Esophagus squamous epithelium (tissue), 5 donors: ENCODE measurements at regions not wholly inside any gene's neighbourhood (a gene's known extent, or its start where the extent isn't known, plus 50 kb on each side); places are given as distances from the start of the nearest gene placed in this dataset.

Experiments used
- DNase-seq: peaks from one replicate; lab custom pipeline; 2025; lab: John Stamatoyannopoulos, UW
- H3K27ac ChIP-seq, 4 donors: fragments of 200-600 bp; sonication (generic); one replicate each; pipeline ENCODE4 v1.5.1; 2016 to 2019; ENCODE audit warnings: mild to moderate bottlenecking in 1 of 4
- H3K27me3 ChIP-seq, 4 donors: fragments of 200-600 bp; sonication (generic); 1 replicate in 3 of 4; 2 replicates in 1 of 4; pipeline versions ENCODE4 v1.5.1 to v1.6.0; 2017 to 2021; ENCODE audit warnings: antibody characterized with exemption in 1 of 4
- H3K36me3 ChIP-seq, 3 donors: fragments of 200-600 bp; sonication (generic); one replicate each; pipeline ENCODE4 v1.5.1; 2016 to 2019
- H3K4me1 ChIP-seq, 3 donors: fragments of 200-600 bp; sonication (generic); one replicate each; pipeline ENCODE4 v1.5.1; 2017 to 2019
- H3K4me3 ChIP-seq, 4 donors: fragments of 200-600 bp; sonication (generic); 1 replicate in 3 of 4; 2 replicates in 1 of 4; pipeline ENCODE4 v1.5.1; 2016 to 2019; ENCODE audit warnings: mild to moderate bottlenecking in 2 of 4, moderate library complexity in 1 of 4
- H3K9me3 ChIP-seq, 3 donors: fragments of 200-600 bp; sonication (generic); one replicate each; pipeline ENCODE4 v1.5.1; 2016 to 2019
- CTCF ChIP-seq, 6 experiments: fragments of 450-650 bp in 4 of 6; fragments of 200-600 bp in 2 of 6; sonication (generic) in 2 of 6; IDR thresholded peaks; one replicate each; pipeline ENCODE4 v1.5.1; 2016 to 2019; ENCODE audit warnings: antibody characterized with exemption in 6 of 6, mild to moderate bottlenecking in 4 of 6, moderate library complexity in 4 of 6
- POLR2A ChIP-seq, 4 donors: fragments of 450-650 bp; IDR thresholded peaks; one replicate each; pipeline ENCODE4 v1.6.1; 2017; ENCODE audit warnings: antibody characterized with exemption in 4 of 4, mild to moderate bottlenecking in 4 of 4, moderate library complexity in 3 of 4
- WGBS, 2 donors: methylation state at CpG; one replicate each; pipeline ENCODE4 v1.1.5; 2018; 5-methylcytosine and 5-hydroxymethylcytosine counted together
- intact Hi-C: fragments of 100-400 bp; cut with DNase I; formaldehyde crosslinking; loops from one replicate; pipeline ENCODE4 v1.15.0; 2022
- donor health status: DM: yes; HTN: yes; CAD: no.

DNA sequence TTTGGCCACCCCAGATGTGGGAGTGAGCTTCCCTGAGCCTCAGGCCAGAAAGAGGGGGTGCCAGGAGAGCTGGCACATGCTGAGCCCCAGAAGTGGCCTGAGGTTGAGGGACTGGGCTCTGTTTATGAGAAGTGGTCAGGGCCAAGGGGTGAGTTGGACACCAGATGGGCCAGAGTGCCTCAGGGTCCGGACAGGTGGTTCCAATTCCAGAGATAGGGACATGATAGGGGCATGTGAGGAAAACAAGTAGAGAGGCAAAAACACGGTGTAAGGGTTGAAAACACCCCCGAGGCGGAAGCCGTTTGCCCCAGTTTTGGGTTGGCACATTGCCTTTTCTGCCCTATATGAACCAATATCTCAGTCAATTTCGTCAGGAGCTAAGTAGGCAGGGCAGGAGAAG lies 125.6 kb upstream of the NFIB start:
- Histone ChIP-seq H3K27ac (no peak overlapping the region), H3K4me3 (no peak overlapping the region), H3K27me3 (no peaks in the 10 kb centered on the region), H3K4me1 (peaks cover 0 to 6% (median 0%) of the 10 kb centered on the region in 3 donors), H3K36me3 (no peaks in the 10 kb centered on the region), H3K9me3 (no peaks in the 10 kb centered on the region)
- TF ChIP-seq POLR2A (IDR thresholded peaks at IDR 0.05) (no peak), CTCF (IDR thresholded peaks at IDR 0.05) (no peak)
- WGBS, 2 donors: 79 to 86% methylated on average over 6 of the region's 6 CpGs
- no peak for DNase-seq
- intact Hi-C loops: no loop called here

GRCh38 chr9:14438232-14439021 lies 124.5 kb upstream of the NFIB start:
- Histone ChIP-seq H3K27me3 (no peaks in the 10 kb centered on the region), H3K9me3 (no peaks in the 10 kb centered on the region), H3K36me3 (no peaks in the 10 kb centered on the region), H3K4me1 (peaks cover 0 to 10% (median 3%) of the 10 kb centered on the region in 3 donors), H3K4me3 (no peak overlapping the region), H3K27ac (no peak overlapping the region)
- TF ChIP-seq POLR2A (IDR thresholded peaks at IDR 0.05) (no peak), CTCF (IDR thresholded peaks at IDR 0.05) (no peak)
- intact Hi-C loops: no loop called here
- DNase-seq: no peak
- WGBS, 2 donors: 78 to 79% methylated on average over 16 of the region's 17 CpGs

- no peak for DNase-seq
- peak overlapping the region in 2 of 4 donors; percentile 36 to 39 for H3K27ac ChIP-seq
- intact Hi-C loops: no loop called here
Observed at GRCh38 chr9:14437354-14438231, 123.7 kb upstream of the NFIB start.

DNA sequence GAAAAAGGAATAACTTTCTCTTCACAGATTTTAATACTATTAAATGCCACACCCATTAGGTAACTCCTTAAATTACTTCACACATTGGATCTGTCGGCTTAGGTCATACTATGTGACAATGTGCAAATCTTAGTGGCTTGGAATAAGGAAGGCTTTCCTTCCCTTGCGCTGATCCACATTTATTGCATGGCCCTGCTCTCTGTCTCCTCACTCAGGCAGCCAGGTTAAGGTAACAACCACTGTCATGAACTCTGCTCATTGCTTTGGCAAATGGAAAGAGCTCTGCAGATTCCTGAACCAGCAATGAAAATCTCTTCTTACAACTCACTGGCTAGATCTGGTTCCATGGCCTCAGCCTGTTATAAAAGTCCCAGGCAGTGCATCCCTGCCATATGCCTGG lies 121.9 kb upstream of the NFIB start:
- Histone ChIP-seq H3K4me3 (no peak overlapping the region), H3K36me3 (no peaks in the 10 kb centered on the region)

More at GRCh38 chr9:14437354-14438231, 123.7 kb upstream of the NFIB start:
- no peak for TF ChIP-seq CTCF (IDR thresholded peaks at IDR 0.05)
- Histone ChIP-seq H3K36me3 (no peaks in the 10 kb centered on the region), H3K4me1 (peaks cover 0 to 15% (median 4%) of the 10 kb centered on the region in 3 donors), H3K9me3 (no peaks in the 10 kb centered on the region), H3K4me3 (no peak overlapping the region), H3K27me3 (no peaks in the 10 kb centered on the region)
- 32 to 35% methylated on average over 9 to 13 of the region's 15 CpGs for WGBS, 2 donors

More for the DNA sequence above, 121.9 kb upstream of the NFIB start:
- no peak for DNase-seq
- TF ChIP-seq POLR2A (IDR thresholded peaks at IDR 0.05): no peak
- no peak for TF ChIP-seq CTCF (IDR thresholded peaks at IDR 0.05)
- Histone ChIP-seq H3K9me3 (no peaks in the 10 kb centered on the region), H3K27ac (no peak overlapping the region), H3K27me3 (no peaks in the 10 kb centered on the region), H3K4me1 (peaks cover 0 to 15% (median 4%) of the 10 kb centered on the region in 3 donors)
- intact Hi-C loops: no loop called here
- 81 to 86% methylated on average over 2 of the region's 2 CpGs for WGBS, 2 donors
